ENCODE measurements at regions not wholly inside any gene's neighbourhood (a gene's known extent, or its start where the extent isn't known, plus 50 kb on each side); places are given as distances from the start of the nearest gene placed in this dataset.

DNA sequence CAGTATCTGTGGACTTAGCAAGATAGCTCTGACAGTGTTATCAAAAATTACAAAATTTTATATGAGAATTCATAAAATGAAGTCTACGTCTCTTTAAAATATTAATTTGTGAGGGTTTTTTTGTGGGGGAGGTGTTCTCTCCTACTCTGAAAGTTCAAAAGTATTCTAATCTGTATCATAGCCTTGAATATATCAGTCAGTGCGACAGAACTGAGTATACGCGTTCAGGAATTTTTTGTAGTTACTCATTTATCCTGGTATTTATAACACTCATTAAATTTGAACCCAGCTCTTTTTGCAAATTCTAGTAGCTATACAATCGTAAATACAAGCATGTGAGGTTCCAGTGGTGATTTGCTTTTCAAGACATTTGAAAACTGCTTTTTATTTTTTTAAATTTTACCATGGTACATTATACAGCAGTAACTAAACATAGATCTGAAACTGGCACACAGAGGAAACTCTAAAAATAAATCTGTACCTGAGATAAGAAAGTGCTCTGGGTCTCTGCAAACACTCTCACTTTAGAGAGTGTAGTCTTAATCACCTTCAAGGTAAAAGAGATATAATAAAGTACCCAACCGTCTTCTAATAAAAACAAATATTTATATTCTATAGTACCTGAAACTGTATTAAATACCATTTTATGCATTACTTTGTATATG is 178.4 kb upstream of the ADAMTS5 start:
- DNase-seq (no peak), ATAC-seq (no peak)
- H3K36me3 Mint-ChIP-seq (ENCODE audit: low read depth) = no peaks in the 10 kb centered on the region
- H3K4me3 Mint-ChIP-seq = no peak overlapping the region
- H3K4me1 Mint-ChIP-seq = no peaks in the 10 kb centered on the region
- H3K27ac Mint-ChIP-seq = no peak overlapping the region
- H3K9me3 ChIP-seq (ENCODE audit: control insufficient read depth, low read length, poor library complexity, severe bottlenecking) = no peaks in the 10 kb centered on the region
- no peaks in the 10 kb centered on the region for H3K27me3 Mint-ChIP-seq

DNA sequence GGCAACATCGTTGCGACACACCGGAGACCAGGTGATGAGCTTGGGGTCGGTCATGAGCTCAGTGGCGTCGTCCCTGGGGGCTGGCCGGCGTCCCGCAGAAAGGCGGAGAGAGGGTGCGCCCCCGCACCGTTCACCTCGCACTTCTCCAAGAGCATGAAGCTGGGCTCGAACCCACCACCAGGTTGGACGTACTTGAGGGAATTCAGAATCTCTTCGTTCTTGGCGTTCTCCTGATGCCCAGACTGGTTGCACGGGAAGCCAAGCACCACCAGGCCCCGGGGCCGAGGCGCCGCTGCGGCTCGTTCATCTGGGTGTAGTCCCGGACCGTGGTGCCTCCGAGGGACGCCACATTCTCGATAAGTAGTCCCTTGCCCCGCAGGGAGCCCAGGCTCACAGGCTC is 176.6 kb upstream of the ADAMTS5 start:
- Mint-ChIP-seq H3K36me3 (ENCODE audit: low read depth) (no peaks in the 10 kb centered on the region), H3K27me3 (no peaks in the 10 kb centered on the region), H3K27ac (no peak overlapping the region), H3K4me3 (no peak overlapping the region), H3K4me1 (no peaks in the 10 kb centered on the region)
- ATAC-seq (no peak), DNase-seq (no peak)
- no peaks in the 10 kb centered on the region for H3K9me3 ChIP-seq (ENCODE audit: control insufficient read depth, low read length, poor library complexity, severe bottlenecking)

- H3K4me3 Mint-ChIP-seq = no peak overlapping the region
- H3K27me3 Mint-ChIP-seq = no peaks in the 10 kb centered on the region
- H3K27ac Mint-ChIP-seq = no peak overlapping the region
- ATAC-seq (no peak), DNase-seq (no peak)
- no peaks in the 10 kb centered on the region for H3K9me3 ChIP-seq (ENCODE audit: control insufficient read depth, low read length, poor library complexity, severe bottlenecking)
- H3K4me1 Mint-ChIP-seq = no peaks in the 10 kb centered on the region
- H3K36me3 Mint-ChIP-seq (ENCODE audit: low read depth) = no peaks in the 10 kb centered on the region
Measured at GRCh38 chr21:27139526-27139925, 172.6 kb upstream of the ADAMTS5 start.

- no peaks in the 10 kb centered on the region for H3K9me3 ChIP-seq (ENCODE audit: control insufficient read depth, low read length, poor library complexity, severe bottlenecking)
- no peaks in the 10 kb centered on the region for H3K4me1 Mint-ChIP-seq
- DNase-seq = no peak
- H3K27me3 Mint-ChIP-seq = no peaks in the 10 kb centered on the region
- H3K36me3 Mint-ChIP-seq (ENCODE audit: low read depth) = no peaks in the 10 kb centered on the region
- H3K27ac Mint-ChIP-seq = no peak overlapping the region
- H3K4me3 Mint-ChIP-seq = no peak overlapping the region
- ATAC-seq = no peak
Measured at GRCh38 chr21:27134516-27134915, 167.6 kb upstream of the ADAMTS5 start.

GRCh38 chr21:27132266-27132665 is 165.4 kb upstream of the ADAMTS5 start:
- DNase-seq (no peak), ATAC-seq (no peak)
- H3K9me3 ChIP-seq (ENCODE audit: control insufficient read depth, low read length, poor library complexity, severe bottlenecking) = no peaks in the 10 kb centered on the region
- no peak overlapping the region for H3K4me3 Mint-ChIP-seq
- no peaks in the 10 kb centered on the region for H3K27me3 Mint-ChIP-seq
- no peaks in the 10 kb centered on the region for H3K36me3 Mint-ChIP-seq (ENCODE audit: low read depth)
- no peaks in the 10 kb centered on the region for H3K4me1 Mint-ChIP-seq
- H3K27ac Mint-ChIP-seq = no peak overlapping the region

- H3K27me3 Mint-ChIP-seq = no peaks in the 10 kb centered on the region
- DNase-seq (no peak), ATAC-seq (no peak)
- H3K27ac Mint-ChIP-seq = no peak overlapping the region
- H3K4me1 Mint-ChIP-seq = no peaks in the 10 kb centered on the region
- no peak overlapping the region for H3K4me3 Mint-ChIP-seq
- no peaks in the 10 kb centered on the region for H3K9me3 ChIP-seq (ENCODE audit: control insufficient read depth, low read length, poor library complexity, severe bottlenecking)
- H3K36me3 Mint-ChIP-seq (ENCODE audit: low read depth) = no peaks in the 10 kb centered on the region
Measured at GRCh38 chr21:27130154-27130553, 163.3 kb upstream of the ADAMTS5 start.

DNA sequence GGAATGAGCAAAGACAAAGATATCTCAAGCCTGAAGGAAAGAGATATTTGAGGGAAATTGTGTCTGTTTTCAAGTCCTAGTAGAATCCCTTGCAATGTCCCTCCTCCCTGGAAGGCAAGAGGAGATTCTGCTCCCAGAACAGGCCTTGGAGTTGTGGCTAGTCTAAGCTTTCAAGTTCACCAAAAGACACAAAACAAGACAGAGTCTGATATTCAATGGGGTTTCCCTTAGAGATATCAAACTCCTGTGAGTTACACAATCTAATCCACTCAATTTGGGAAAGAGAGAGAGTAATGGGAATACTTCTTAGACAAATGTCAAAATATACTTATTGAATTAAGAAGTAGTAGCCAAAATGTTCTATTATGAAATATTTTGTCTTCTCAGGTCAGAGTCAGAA is 162.8 kb upstream of the ADAMTS5 start:
- H3K9me3 ChIP-seq (ENCODE audit: control insufficient read depth, low read length, poor library complexity, severe bottlenecking) = no peaks in the 10 kb centered on the region
- Mint-ChIP-seq H3K4me1 (no peaks in the 10 kb centered on the region), H3K4me3 (no peak overlapping the region), H3K27me3 (no peaks in the 10 kb centered on the region), H3K27ac (no peak overlapping the region), H3K36me3 (ENCODE audit: low read depth) (no peaks in the 10 kb centered on the region)
- no peak for DNase-seq
- ATAC-seq = no peak

DNA sequence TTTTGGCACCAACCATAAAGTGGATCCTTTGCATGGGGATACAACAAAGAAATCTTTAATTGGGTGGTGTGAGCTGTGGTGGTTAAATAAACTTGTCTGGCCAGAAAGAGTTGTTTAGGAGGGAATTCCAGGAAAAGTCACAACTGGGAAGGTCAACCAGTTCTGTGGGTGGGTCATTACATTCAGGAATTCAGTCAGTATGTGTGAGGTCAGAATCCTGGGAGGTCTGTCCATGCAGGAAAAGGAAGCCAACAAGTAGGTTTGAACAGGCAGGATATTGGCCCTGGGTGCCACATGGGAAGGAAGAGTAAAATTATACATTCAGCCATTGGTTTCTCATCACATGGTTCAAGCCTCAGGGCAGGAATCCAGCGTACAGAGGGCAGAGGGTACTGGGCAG is 162.3 kb upstream of the ADAMTS5 start:
- Mint-ChIP-seq H3K4me3 (no peak overlapping the region), H3K36me3 (ENCODE audit: low read depth) (no peaks in the 10 kb centered on the region), H3K27me3 (no peaks in the 10 kb centered on the region), H3K4me1 (no peaks in the 10 kb centered on the region), H3K27ac (no peak overlapping the region)
- no peak for DNase-seq
- no peaks in the 10 kb centered on the region for H3K9me3 ChIP-seq (ENCODE audit: control insufficient read depth, low read length, poor library complexity, severe bottlenecking)
- ATAC-seq = no peak

- no peak for ATAC-seq
- Mint-ChIP-seq H3K4me1 (no peaks in the 10 kb centered on the region), H3K36me3 (ENCODE audit: low read depth) (no peaks in the 10 kb centered on the region), H3K27me3 (no peaks in the 10 kb centered on the region), H3K4me3 (no peak overlapping the region), H3K27ac (no peak overlapping the region)
- DNase-seq = no peak
- no peaks in the 10 kb centered on the region for H3K9me3 ChIP-seq (ENCODE audit: control insufficient read depth, low read length, poor library complexity, severe bottlenecking)
Measured at GRCh38 chr21:27126140-27126539, 159.3 kb upstream of the ADAMTS5 start.

DNA sequence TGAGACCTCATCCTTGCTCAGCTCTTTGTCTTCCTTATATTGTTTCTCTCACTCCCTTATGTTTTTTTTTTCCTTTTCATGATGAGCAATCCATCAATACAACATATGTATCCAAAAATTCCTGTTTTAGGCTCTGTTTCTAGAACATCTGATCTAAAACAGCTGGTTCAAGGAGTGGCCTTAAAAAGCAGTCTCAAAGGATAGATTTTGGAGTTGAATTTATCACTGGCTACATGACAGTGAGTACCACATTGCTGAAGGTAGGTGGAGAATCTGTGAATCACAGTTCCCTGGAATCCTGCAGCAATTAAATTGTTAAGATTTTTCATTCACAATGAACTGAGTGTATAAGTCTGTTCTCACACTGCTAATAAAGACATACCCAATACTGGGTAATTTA is 155.8 kb upstream of the ADAMTS5 start:
- ATAC-seq (no peak), DNase-seq (no peak)
- H3K9me3 ChIP-seq (ENCODE audit: control insufficient read depth, low read length, poor library complexity, severe bottlenecking) = no peaks in the 10 kb centered on the region
- Mint-ChIP-seq H3K27me3 (no peaks in the 10 kb centered on the region), H3K4me1 (no peaks in the 10 kb centered on the region), H3K4me3 (no peak overlapping the region), H3K36me3 (ENCODE audit: low read depth) (no peaks in the 10 kb centered on the region), H3K27ac (no peak overlapping the region)

GRCh38 chr21:27114111-27114510 is 147.2 kb upstream of the ADAMTS5 start:
- Mint-ChIP-seq H3K4me1 (no peaks in the 10 kb centered on the region), H3K36me3 (ENCODE audit: low read depth) (no peaks in the 10 kb centered on the region), H3K27me3 (no peaks in the 10 kb centered on the region), H3K4me3 (no peak overlapping the region), H3K27ac (no peak overlapping the region)
- ATAC-seq (no peak), DNase-seq (no peak)
- no peaks in the 10 kb centered on the region for H3K9me3 ChIP-seq (ENCODE audit: control insufficient read depth, low read length, poor library complexity, severe bottlenecking)

DNA sequence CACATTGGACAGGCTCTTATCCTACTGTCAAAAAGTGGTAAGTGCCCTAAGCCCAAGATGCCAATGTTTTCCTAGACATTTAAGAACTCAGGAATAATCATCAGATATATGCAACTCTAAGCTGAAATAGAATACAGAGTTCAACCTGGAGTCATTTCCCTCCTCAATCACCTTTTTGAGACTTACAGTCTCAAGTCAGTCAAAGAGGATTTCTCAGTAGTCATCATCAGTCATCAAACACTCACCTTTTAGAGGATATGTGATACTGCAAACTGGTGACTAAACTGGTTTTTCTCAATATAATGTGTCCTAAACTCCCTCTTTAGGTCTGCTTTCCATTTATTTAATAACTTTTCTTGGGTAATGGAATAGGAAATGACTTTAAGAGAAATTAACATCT is 145.3 kb upstream of the ADAMTS5 start:
- ATAC-seq (no peak), DNase-seq (no peak)
- no peaks in the 10 kb centered on the region for H3K27me3 Mint-ChIP-seq
- no peaks in the 10 kb centered on the region for H3K36me3 Mint-ChIP-seq (ENCODE audit: low read depth)
- H3K9me3 ChIP-seq (ENCODE audit: control insufficient read depth, low read length, poor library complexity, severe bottlenecking) = no peaks in the 10 kb centered on the region
- H3K4me1 Mint-ChIP-seq = no peaks in the 10 kb centered on the region
- H3K4me3 Mint-ChIP-seq = no peak overlapping the region
- no peak overlapping the region for H3K27ac Mint-ChIP-seq

GRCh38 chr21:27110956-27111355 is 144.1 kb upstream of the ADAMTS5 start:
- H3K36me3 Mint-ChIP-seq (ENCODE audit: low read depth) = no peaks in the 10 kb centered on the region
- no peak overlapping the region for H3K27ac Mint-ChIP-seq
- H3K27me3 Mint-ChIP-seq = no peaks in the 10 kb centered on the region
- no peak for ATAC-seq
- no peak overlapping the region for H3K4me3 Mint-ChIP-seq
- no peak for DNase-seq
- H3K9me3 ChIP-seq (ENCODE audit: control insufficient read depth, low read length, poor library complexity, severe bottlenecking) = no peaks in the 10 kb centered on the region
- no peaks in the 10 kb centered on the region for H3K4me1 Mint-ChIP-seq

DNA sequence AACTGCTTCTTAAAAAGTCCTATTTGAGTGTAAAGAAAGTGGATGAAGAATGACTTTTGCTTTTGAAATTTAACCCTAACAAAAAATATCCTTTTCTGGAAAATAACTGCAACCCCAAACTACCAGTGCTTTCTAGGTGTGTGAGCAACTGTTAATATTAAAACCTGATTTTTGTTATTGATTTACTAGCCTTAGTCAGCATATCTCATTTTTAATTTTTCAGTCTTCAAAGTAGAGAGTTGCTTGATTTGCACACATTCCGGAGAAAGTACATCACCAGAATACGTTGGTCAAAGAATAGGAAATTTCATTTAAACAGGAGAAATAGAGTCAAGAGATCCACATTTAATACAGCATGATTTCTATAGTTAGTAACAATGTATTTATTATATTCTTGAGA is 141.8 kb upstream of the ADAMTS5 start:
- H3K27me3 Mint-ChIP-seq = no peaks in the 10 kb centered on the region
- H3K4me1 Mint-ChIP-seq = no peaks in the 10 kb centered on the region
- no peaks in the 10 kb centered on the region for H3K9me3 ChIP-seq (ENCODE audit: control insufficient read depth, low read length, poor library complexity, severe bottlenecking)
- H3K36me3 Mint-ChIP-seq (ENCODE audit: low read depth) = no peaks in the 10 kb centered on the region
- H3K4me3 Mint-ChIP-seq = no peak overlapping the region
- DNase-seq (no peak), ATAC-seq (no peak)
- H3K27ac Mint-ChIP-seq = no peak overlapping the region
